ENCODE measurements at regions not wholly inside any gene's neighbourhood (a gene's known extent, or its start where the extent isn't known, plus 50 kb on each side); places are given as distances from the start of the nearest gene placed in this dataset.
"Not testable (repeated sequence)": the region's sequence is repeated elsewhere in the genome, so short reads cannot be mapped to it uniquely, and the experiment has no call there.

DNA sequence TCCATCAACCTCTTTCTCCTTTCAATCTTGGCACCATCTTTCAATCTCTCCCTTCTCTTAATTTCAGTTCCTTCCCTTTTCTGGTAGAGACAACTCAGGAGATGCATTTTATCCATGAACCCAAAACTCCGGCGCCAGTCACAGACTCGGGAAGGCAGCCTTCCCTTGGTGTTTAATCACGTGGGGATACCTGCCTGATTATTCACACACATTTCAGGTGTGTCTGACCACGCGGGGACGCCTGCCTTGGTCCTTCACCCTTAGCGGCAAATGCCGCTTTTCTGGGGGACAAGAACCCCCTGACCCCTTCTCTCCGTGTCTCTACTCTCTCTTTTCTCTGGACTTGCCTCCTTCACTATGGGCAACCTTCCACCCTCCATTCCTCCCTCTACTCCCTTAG is 257.6 kb upstream of the GULP1 start:
- TF ChIP-seq ZFP30 (CRISPR knock-in tag; IDR thresholded peaks at IDR 0.05); SNAI2 (CRISPR knock-in tag; IDR thresholded peaks at IDR 0.05); BACH2 (CRISPR knock-in tag; IDR thresholded peaks at IDR 0.05; ENCODE audit: borderline replicate concordance); ZC3H10 (CRISPR knock-in tag; IDR thresholded peaks at IDR 0.05); OSR1 (CRISPR knock-in tag; IDR thresholded peaks at IDR 0.05); ZFP3 (CRISPR knock-in tag; IDR thresholded peaks at IDR 0.05); ARNTL (CRISPR knock-in tag; IDR thresholded peaks at IDR 0.05; ENCODE audit: borderline replicate concordance, low read depth); TOX (CRISPR knock-in tag; IDR thresholded peaks at IDR 0.05; ENCODE audit: borderline replicate concordance): not testable (repeated sequence)
- TF ChIP-seq, protein P1, sequence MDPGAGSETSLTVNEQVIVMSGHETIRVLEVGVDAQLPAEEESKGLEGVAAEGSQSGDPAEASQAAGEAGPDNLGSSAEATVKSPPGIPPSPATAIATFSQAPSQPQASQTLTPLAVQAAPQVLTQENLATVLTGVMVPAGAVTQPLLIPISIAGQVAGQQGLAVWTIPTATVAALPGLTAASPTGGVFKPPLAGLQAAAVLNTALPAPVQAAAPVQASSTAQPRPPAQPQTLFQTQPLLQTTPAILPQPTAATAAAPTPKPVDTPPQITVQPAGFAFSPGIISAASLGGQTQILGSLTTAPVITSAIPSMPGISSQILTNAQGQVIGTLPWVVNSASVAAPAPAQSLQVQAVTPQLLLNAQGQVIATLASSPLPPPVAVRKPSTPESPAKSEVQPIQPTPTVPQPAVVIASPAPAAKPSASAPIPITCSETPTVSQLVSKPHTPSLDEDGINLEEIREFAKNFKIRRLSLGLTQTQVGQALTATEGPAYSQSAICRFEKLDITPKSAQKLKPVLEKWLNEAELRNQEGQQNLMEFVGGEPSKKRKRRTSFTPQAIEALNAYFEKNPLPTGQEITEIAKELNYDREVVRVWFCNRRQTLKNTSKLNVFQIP (CRISPR knock-in tag; IDR thresholded peaks at IDR 0.05; ENCODE audit: borderline replicate concordance, low read depth): not testable (repeated sequence)
- TF ChIP-seq, protein P2, sequence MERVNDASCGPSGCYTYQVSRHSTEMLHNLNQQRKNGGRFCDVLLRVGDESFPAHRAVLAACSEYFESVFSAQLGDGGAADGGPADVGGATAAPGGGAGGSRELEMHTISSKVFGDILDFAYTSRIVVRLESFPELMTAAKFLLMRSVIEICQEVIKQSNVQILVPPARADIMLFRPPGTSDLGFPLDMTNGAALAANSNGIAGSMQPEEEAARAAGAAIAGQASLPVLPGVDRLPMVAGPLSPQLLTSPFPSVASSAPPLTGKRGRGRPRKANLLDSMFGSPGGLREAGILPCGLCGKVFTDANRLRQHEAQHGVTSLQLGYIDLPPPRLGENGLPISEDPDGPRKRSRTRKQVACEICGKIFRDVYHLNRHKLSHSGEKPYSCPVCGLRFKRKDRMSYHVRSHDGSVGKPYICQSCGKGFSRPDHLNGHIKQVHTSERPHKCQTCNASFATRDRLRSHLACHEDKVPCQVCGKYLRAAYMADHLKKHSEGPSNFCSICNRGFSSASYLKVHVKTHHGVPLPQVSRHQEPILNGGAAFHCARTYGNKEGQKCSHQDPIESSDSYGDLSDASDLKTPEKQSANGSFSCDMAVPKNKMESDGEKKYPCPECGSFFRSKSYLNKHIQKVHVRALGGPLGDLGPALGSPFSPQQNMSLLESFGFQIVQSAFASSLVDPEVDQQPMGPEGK (CRISPR knock-in tag; IDR thresholded peaks at IDR 0.05; ENCODE audit: borderline replicate concordance): not testable (repeated sequence)
- TF ChIP-seq, protein P3, sequence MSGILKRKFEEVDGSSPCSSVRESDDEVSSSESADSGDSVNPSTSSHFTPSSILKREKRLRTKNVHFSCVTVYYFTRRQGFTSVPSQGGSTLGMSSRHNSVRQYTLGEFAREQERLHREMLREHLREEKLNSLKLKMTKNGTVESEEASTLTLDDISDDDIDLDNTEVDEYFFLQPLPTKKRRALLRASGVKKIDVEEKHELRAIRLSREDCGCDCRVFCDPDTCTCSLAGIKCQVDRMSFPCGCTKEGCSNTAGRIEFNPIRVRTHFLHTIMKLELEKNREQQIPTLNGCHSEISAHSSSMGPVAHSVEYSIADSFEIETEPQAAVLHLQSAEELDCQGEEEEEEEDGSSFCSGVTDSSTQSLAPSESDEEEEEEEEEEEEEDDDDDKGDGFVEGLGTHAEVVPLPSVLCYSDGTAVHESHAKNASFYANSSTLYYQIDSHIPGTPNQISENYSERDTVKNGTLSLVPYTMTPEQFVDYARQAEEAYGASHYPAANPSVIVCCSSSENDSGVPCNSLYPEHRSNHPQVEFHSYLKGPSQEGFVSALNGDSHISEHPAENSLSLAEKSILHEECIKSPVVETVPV (CRISPR knock-in tag; IDR thresholded peaks at IDR 0.05): not testable (repeated sequence)
- TF ChIP-seq, protein P4, sequence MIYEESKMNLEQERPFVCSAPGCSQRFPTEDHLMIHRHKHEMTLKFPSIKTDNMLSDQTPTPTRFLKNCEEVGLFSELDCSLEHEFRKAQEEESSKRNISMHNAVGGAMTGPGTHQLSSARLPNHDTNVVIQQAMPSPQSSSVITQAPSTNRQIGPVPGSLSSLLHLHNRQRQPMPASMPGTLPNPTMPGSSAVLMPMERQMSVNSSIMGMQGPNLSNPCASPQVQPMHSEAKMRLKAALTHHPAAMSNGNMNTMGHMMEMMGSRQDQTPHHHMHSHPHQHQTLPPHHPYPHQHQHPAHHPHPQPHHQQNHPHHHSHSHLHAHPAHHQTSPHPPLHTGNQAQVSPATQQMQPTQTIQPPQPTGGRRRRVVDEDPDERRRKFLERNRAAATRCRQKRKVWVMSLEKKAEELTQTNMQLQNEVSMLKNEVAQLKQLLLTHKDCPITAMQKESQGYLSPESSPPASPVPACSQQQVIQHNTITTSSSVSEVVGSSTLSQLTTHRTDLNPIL (CRISPR knock-in tag; IDR thresholded peaks at IDR 0.05; ENCODE audit: low read depth): not testable (repeated sequence)

Data from SK-N-SH treated with all-trans-retinoic acid at 6 μM for 48 hours (cell line).